Endodermal cell (in vitro differentiated cells): ENCODE measurements at regions not wholly inside any gene's neighbourhood (a gene's known extent, or its start where the extent isn't known, plus 50 kb on each side); places are given as distances from the start of the nearest gene placed in this dataset.

Experiments
- DNase-seq: peaks from one replicate; pipeline ENCODE4 v3.0.0-alpha.2; 2017
- H3K27ac ChIP-seq: 2 replicates; pipeline ENCODE4 v1.5.1; 2013; ENCODE audit warnings: mild to moderate bottlenecking, low read depth, low read length, moderate library complexity
- H3K27me3 ChIP-seq: 2 replicates; pipeline ENCODE4 v1.6.1; 2013; ENCODE audit warnings: mild to moderate bottlenecking, low read length, moderate library complexity; ENCODE audit not compliant: insufficient read depth, control insufficient read depth, poor library complexity, severe bottlenecking
- H3K36me3 ChIP-seq: 2 replicates; pipeline ENCODE4 v1.7.0; 2013; ENCODE audit warnings: mild to moderate bottlenecking, low read length, moderate library complexity; ENCODE audit not compliant: control insufficient read depth, insufficient read depth
- H3K4me1 ChIP-seq: one replicate; pipeline ENCODE4 v1.7.0; 2013; ENCODE audit warnings: low read length; ENCODE audit not compliant: control insufficient read depth, insufficient read depth
- H3K4me3 ChIP-seq: 2 replicates; pipeline ENCODE4 v1.5.1; 2013; ENCODE audit warnings: mild to moderate bottlenecking, low read length, moderate library complexity
- H3K9ac ChIP-seq: 2 replicates; pipeline ENCODE4 v1.6.1; 2013; ENCODE audit warnings: mild to moderate bottlenecking, low read length, moderate library complexity; ENCODE audit not compliant: poor library complexity, severe bottlenecking; ENCODE audit errors: extremely low read depth
- H3K9me3 ChIP-seq: 2 replicates; pipeline ENCODE4 v1.6.1; 2013; ENCODE audit warnings: mild to moderate bottlenecking, low read length, moderate library complexity; ENCODE audit not compliant: control insufficient read depth
- H3K27ac Mint-ChIP-seq: 2 replicates; pipeline ENCODE4 v1.8.0; 2020; ENCODE audit warnings: mixed read lengths
- H3K27me3 Mint-ChIP-seq: 2 replicates; pipeline ENCODE4 v1.8.0; 2021; ENCODE audit warnings: mild to moderate bottlenecking, mixed read lengths; ENCODE audit not compliant: insufficient read depth
- H3K36me3 Mint-ChIP-seq: 2 replicates; pipeline ENCODE4 v1.8.0; 2020; ENCODE audit warnings: low read depth, mixed read lengths
- H3K4me1 Mint-ChIP-seq: 2 replicates; pipeline ENCODE4 v1.8.0; 2020; ENCODE audit warnings: mixed read lengths
- H3K4me3 Mint-ChIP-seq: 2 replicates; pipeline ENCODE4 v1.8.0; 2020; ENCODE audit warnings: mild to moderate bottlenecking, moderate library complexity, mixed read lengths
- H3K9me3 Mint-ChIP-seq: 2 replicates; pipeline ENCODE4 v1.8.0; 2020; ENCODE audit warnings: mild to moderate bottlenecking, mixed read lengths
- CTCF ChIP-seq: fragments of 200-600 bp; sonication (generic); conservative IDR thresholded peaks from 2 replicates; pipeline ENCODE4 v1.5.0; 2021; ENCODE audit warnings: antibody characterized with exemption, mild to moderate bottlenecking
- WGBS, 2 experiments: methylation state at CpG; one replicate each; pipeline versions ENCODE4 v1.1.5 to v1.1.7; 2013; ENCODE audit warnings: missing lambda C conversion rate in 2 of 2, mixed read lengths in 1 of 2; ENCODE audit not compliant: insufficient coverage in 1 of 2, insufficient read length in 1 of 2; 5-methylcytosine and 5-hydroxymethylcytosine counted together

GRCh38 chr1:244339073-244339692, 112.5 kb downstream of the ADSS2 start:
- DNase-seq = peak; percentile 41
- Histone ChIP-seq H3K4me3 (no peak overlapping the region), H3K9ac (no peak overlapping the region), H3K36me3 (no peaks in the 10 kb centered on the region), H3K27me3 (no peaks in the 10 kb centered on the region), H3K9me3 (no peaks in the 10 kb centered on the region), H3K27ac (peak overlapping the region; percentile 56), H3K4me1 (peaks cover 5% of the 10 kb centered on the region)
- H3K27ac Mint-ChIP-seq = peak overlapping the region; percentile 18
- 75 to 89% methylated on average over 7 to 11 of the region's 11 CpGs for WGBS, 2 experiments
- H3K27me3 Mint-ChIP-seq = no peaks in the 10 kb centered on the region
- TF ChIP-seq CTCF = no peak
- peaks cover 40% of the 10 kb centered on the region for H3K4me1 Mint-ChIP-seq
- H3K4me3 Mint-ChIP-seq = no peak overlapping the region
- no peaks in the 10 kb centered on the region for H3K9me3 Mint-ChIP-seq
- H3K36me3 Mint-ChIP-seq = no peaks in the 10 kb centered on the region

GRCh38 chr1:244339776-244340175, 111.9 kb downstream of the ADSS2 start:
- no peaks in the 10 kb centered on the region for H3K27me3 ChIP-seq
- peak overlapping the region; percentile 61 for H3K27ac Mint-ChIP-seq
- TF ChIP-seq CTCF = no peak
- H3K9me3 Mint-ChIP-seq = no peaks in the 10 kb centered on the region
- H3K27ac ChIP-seq = peak overlapping the region; percentile 56
- no peaks in the 10 kb centered on the region for H3K27me3 Mint-ChIP-seq
- no peaks in the 10 kb centered on the region for H3K36me3 Mint-ChIP-seq
- no peak overlapping the region for H3K9ac ChIP-seq
- 93 to 95% methylated on average over 4 to 7 of the region's 7 CpGs for WGBS, 2 experiments
- H3K4me1 ChIP-seq = peaks cover 5% of the 10 kb centered on the region
- peak; percentile 45 for DNase-seq
- peaks cover 40% of the 10 kb centered on the region for H3K4me1 Mint-ChIP-seq
- H3K9me3 ChIP-seq = no peaks in the 10 kb centered on the region
- H3K4me3 ChIP-seq = no peak overlapping the region
- H3K4me3 Mint-ChIP-seq = no peak overlapping the region
- no peaks in the 10 kb centered on the region for H3K36me3 ChIP-seq

- no peak overlapping the region for H3K4me3 ChIP-seq
- H3K36me3 ChIP-seq = no peaks in the 10 kb centered on the region
- no peak overlapping the region for H3K9ac ChIP-seq
- H3K27me3 Mint-ChIP-seq = no peaks in the 10 kb centered on the region
- no peak overlapping the region for H3K27ac ChIP-seq
- H3K4me3 Mint-ChIP-seq = no peak overlapping the region
- peak; percentile 60 for DNase-seq
- WGBS, 2 experiments = 91 to 95% methylated on average over 10 to 14 of the region's 14 CpGs
- peak overlapping the region; percentile 61 for H3K27ac Mint-ChIP-seq
- no peaks in the 10 kb centered on the region for H3K9me3 ChIP-seq
- H3K4me1 ChIP-seq = peaks cover 5% of the 10 kb centered on the region
- TF ChIP-seq CTCF = no peak
- peaks cover 40% of the 10 kb centered on the region for H3K4me1 Mint-ChIP-seq
- H3K36me3 Mint-ChIP-seq = no peaks in the 10 kb centered on the region
- no peaks in the 10 kb centered on the region for H3K27me3 ChIP-seq
- no peaks in the 10 kb centered on the region for H3K9me3 Mint-ChIP-seq
Observed at GRCh38 chr1:244340396-244340795, 111.3 kb downstream of the ADSS2 start.
